ENCODE measurements at regions not wholly inside any gene's neighbourhood (a gene's known extent, or its start where the extent isn't known, plus 50 kb on each side); places are given as distances from the start of the nearest gene placed in this dataset.

DNA sequence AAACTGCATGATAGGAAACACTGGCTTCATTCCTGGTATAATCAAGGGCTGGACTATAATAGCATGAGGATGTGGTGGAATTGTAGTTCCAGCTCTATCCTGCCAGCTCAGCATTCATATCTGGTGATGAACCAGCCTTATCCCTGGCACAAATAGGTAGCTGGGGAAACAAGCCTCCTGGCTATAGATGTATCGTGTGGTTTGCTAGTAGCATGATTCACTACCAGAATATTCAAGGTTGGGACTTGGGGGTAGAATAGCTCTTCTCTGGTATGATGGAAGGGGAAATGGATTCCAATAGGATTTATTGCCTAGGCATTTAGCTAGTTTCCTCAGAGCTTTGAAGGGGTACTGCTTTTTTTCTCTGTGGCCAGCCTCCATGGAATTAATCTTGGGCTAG, 532.8 kb downstream of the FBXO15 start:
- no peak overlapping the region for H3K4me3 ChIP-seq (ENCODE audit: low read length)
- peak; percentile 94 for DNase-seq (ENCODE audit: low read depth)
- no peak for TF ChIP-seq CTCF (conservative IDR thresholded peaks at IDR 0.05; ENCODE audit: low read length)

- no peak overlapping the region for H3K4me3 ChIP-seq (ENCODE audit: low read length)
- no peak for TF ChIP-seq CTCF (conservative IDR thresholded peaks at IDR 0.05; ENCODE audit: low read length)
- DNase-seq (ENCODE audit: low read depth), result peak; percentile 35
These were observed 533.8 kb downstream of the FBXO15 start for GRCh38 chr18:73613706-73614340.

GRCh38 chr18:73597832-73598615, 549.6 kb downstream of the FBXO15 start:
- no peak for TF ChIP-seq CTCF (conservative IDR thresholded peaks at IDR 0.05; ENCODE audit: low read length)
- no peak overlapping the region for H3K4me3 ChIP-seq (ENCODE audit: low read length)
- no peak for DNase-seq (ENCODE audit: low read depth)

DNA sequence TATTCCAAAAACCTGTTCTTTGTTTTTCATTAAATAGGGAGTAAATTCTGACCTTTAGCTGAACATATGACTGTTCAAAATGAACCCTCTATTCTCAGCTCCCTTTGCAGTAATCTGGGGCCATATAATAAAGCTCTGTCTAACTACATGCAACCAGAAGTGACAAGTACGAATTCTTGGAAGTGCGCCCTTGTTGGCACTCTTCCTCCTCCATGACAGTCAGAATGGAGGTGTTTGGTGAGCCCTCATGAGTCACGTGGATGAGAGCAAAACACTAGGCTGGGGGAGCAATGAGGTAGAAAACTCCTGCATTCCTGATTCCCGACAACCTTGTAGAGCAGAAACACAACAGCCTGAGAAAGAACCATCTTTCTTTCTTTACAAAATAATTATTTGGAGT, 552.9 kb downstream of the FBXO15 start:
- H3K4me3 ChIP-seq (ENCODE audit: low read length), result no peak overlapping the region
- peak; percentile 3 for DNase-seq (ENCODE audit: low read depth)
- no peak for TF ChIP-seq CTCF (conservative IDR thresholded peaks at IDR 0.05; ENCODE audit: low read length)

GRCh38 chr18:73593207-73593606, 554.4 kb downstream of the FBXO15 start:
- DNase-seq (ENCODE audit: low read depth), result no peak
- no peak overlapping the region for H3K4me3 ChIP-seq (ENCODE audit: low read length)
- TF ChIP-seq CTCF (conservative IDR thresholded peaks at IDR 0.05; ENCODE audit: low read length), result no peak

- no peak for TF ChIP-seq CTCF (conservative IDR thresholded peaks at IDR 0.05; ENCODE audit: low read length)
- H3K4me3 ChIP-seq (ENCODE audit: low read length), result no peak overlapping the region
- no peak for DNase-seq (ENCODE audit: low read depth)
These were observed 556.7 kb downstream of the FBXO15 start for GRCh38 chr18:73590950-73591349.

DNA sequence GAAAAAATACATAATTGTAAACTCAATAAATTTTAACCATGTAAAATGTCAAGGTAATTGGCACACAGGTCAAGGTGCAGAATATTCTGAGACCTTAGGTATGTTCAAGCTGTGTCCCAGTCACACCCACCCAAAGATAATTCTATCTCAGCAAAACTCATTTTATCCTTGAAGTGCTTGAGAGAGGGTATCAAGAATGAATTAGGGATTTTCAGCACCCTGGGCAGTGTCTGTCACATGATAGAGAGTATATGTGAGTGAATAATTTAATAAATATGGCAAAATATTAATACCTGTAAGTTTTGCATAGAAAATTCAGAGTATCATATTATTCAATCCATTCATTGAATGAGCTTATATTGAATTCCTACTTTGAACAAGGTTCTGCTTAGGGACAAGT, 567.9 kb downstream of the FBXO15 start:
- no peak for DNase-seq (ENCODE audit: low read depth)
- no peak overlapping the region for H3K4me3 ChIP-seq (ENCODE audit: low read length)
- TF ChIP-seq CTCF (conservative IDR thresholded peaks at IDR 0.05; ENCODE audit: low read length), result no peak

All from AG10803 (cell line).